K562 (cell line): ENCODE measurements at regions not wholly inside any gene's neighbourhood (a gene's known extent, or its start where the extent isn't known, plus 50 kb on each side); places are given as distances from the start of the nearest gene placed in this dataset.

ENCODE experiments used
- ATAC-seq: fragments of 200-7000 bp; cut with Tn5 transposase; 3 replicates; pipeline ENCODE4 v1.9.1; 2020; ENCODE audit warnings: moderate library complexity
- BruUV-seq: library from RNA; stranded (reverse); fragments of 400-500 nt; replicated peaks from 2 replicates; lab custom pipeline; 2021; lab: Mats Ljungman, UMichigan
- CTCF ChIA-PET: fragments of 300-600 bp; formaldehyde crosslinking; extraction: SDS; loops from one replicate; lab custom pipeline; 2021; ENCODE audit warnings: low intra/inter-chr PET ratio; lab: Yijun Ruan, JAX
- POLR2A ChIA-PET: fragments of 300-600, 350-650 bp; sonication (Branson Sonifier 250); formaldehyde crosslinking; extraction: SDS; loops from one replicate; lab custom pipeline; 2021; ENCODE audit warnings: antibody characterized with exemption, inconsistent platforms; lab: Yijun Ruan, JAX
- DNase-seq, 4 experiments: peaks; one replicate each; pipeline versions ENCODE4 v3.0.0 to v3.0.0-alpha.2; 2011 to 2018; ENCODE audit warnings: low spot score in 3 of 4, mixed read lengths in 3 of 4; ENCODE audit errors: extremely low read depth in 1 of 4
- FAIRE-seq: peaks from 2 replicates; lab custom pipeline; 2011; peaks lifted over from hg19 to GRCh38; lab: Jason Lieb, UNC
- H2AFZ ChIP-seq: 2 replicates; pipeline ENCODE4 v1.6.0; 2011; ENCODE audit warnings: low read depth, low read length, control low read depth, inconsistent platforms
- H3K27ac ChIP-seq: fragments of 200-600 bp; 3 replicates; pipeline ENCODE4 v1.8.0; 2011; ENCODE audit warnings: low read depth, mild to moderate bottlenecking, control low read depth, inconsistent platforms, low read length, moderate library complexity, mixed read lengths; ENCODE audit errors: extremely low read depth
- H3K27me3 ChIP-seq, 2 experiments: fragments of 300-600 bp in 1 of 2; 2 replicates in 1 of 2; 3 replicates in 1 of 2; pipeline versions ENCODE4 v1.6.0 to v1.8.0; 2011; ENCODE audit warnings: inconsistent platforms in 2 of 2, low read length in 2 of 2, mild to moderate bottlenecking in 1 of 2, mixed read lengths in 1 of 2, moderate library complexity in 1 of 2; ENCODE audit not compliant: control insufficient read depth in 2 of 2, insufficient read depth in 2 of 2
- H3K36me3 ChIP-seq: fragments of 300-600 bp; 3 replicates; pipeline ENCODE4 v1.8.0; 2011; ENCODE audit warnings: mild to moderate bottlenecking, low read length, inconsistent platforms; ENCODE audit not compliant: control insufficient read depth, insufficient read depth
- H3K4me1 ChIP-seq, 2 experiments: fragments of 200-600 bp in 1 of 2; replicated peaks in 1 of 2; 2 replicates in 1 of 2; 3 replicates in 1 of 2; pipeline versions ENCODE4 v1.5.1 to v1.8.0; 2011; ENCODE audit warnings: inconsistent platforms in 2 of 2, low read length in 2 of 2, mild to moderate bottlenecking in 1 of 2, mixed read lengths in 1 of 2, moderate library complexity in 1 of 2; ENCODE audit not compliant: control insufficient read depth in 2 of 2, insufficient read depth in 2 of 2
- H3K4me2 ChIP-seq: 2 replicates; pipeline ENCODE4 v1.6.1; 2011; ENCODE audit warnings: low read length, control low read depth, inconsistent platforms, mixed read lengths; ENCODE audit not compliant: insufficient read depth
- H3K4me3 ChIP-seq: fragments of 200-600 bp; sonication (generic), shearing (Covaris generic); 2 replicates; pipeline ENCODE4 v1.5.1; 2016; ENCODE audit warnings: control low read depth, inconsistent platforms
- H3K79me2 ChIP-seq: fragments of 200-600 bp; 3 replicates; pipeline ENCODE4 v1.8.0; 2011; ENCODE audit warnings: low read length, inconsistent platforms; ENCODE audit not compliant: control insufficient read depth, insufficient read depth
- H3K9ac ChIP-seq, 2 experiments: 2 replicates each; pipeline versions ENCODE4 v1.6.0 to v1.6.1; 2011; ENCODE audit warnings: low read depth in 2 of 2, low read length in 2 of 2, control low read depth in 1 of 2, inconsistent platforms in 1 of 2, mild to moderate bottlenecking in 1 of 2, mixed read lengths in 1 of 2; ENCODE audit not compliant: insufficient read depth in 1 of 2
- H3K9me1 ChIP-seq: one replicate; pipeline ENCODE4 v1.6.0; 2011; ENCODE audit warnings: inconsistent platforms, mild to moderate bottlenecking, low read length, moderate library complexity; ENCODE audit not compliant: control insufficient read depth, insufficient read depth
- H3K9me3 ChIP-seq: replicated peaks from 2 replicates; pipeline ENCODE4 v1.5.1; 2011; ENCODE audit warnings: low read depth, low read length, inconsistent platforms; ENCODE audit not compliant: control insufficient read depth, insufficient read depth
- H4K20me1 ChIP-seq: replicated peaks from 2 replicates; pipeline ENCODE4 v1.6.1; 2011; ENCODE audit warnings: low read length, inconsistent platforms, mixed read lengths; ENCODE audit not compliant: control insufficient read depth, insufficient read depth
- ARID1B ChIP-seq: fragments of 450-650 bp; IDR thresholded peaks from 2 replicates; pipeline ENCODE4 v1.6.1; 2016; ENCODE audit warnings: antibody characterized with exemption, mild to moderate bottlenecking, inconsistent platforms
- DDX20 ChIP-seq: fragments of 450-650 bp; IDR thresholded peaks from 2 replicates; pipeline ENCODE4 v1.6.1; 2016; ENCODE audit warnings: missing genetic modification characterization, low read depth, mild to moderate bottlenecking, missing compliant biosample characterization, moderate library complexity
- DPF2 ChIP-seq: fragments of 450-650 bp; IDR thresholded peaks from 2 replicates; pipeline ENCODE4 v1.6.1; 2016
- ELF4 ChIP-seq: fragments of 450-650 bp; formaldehyde crosslinking; IDR thresholded peaks from 2 replicates; pipeline ENCODE4 v1.4.0; 2022; ENCODE audit warnings: missing genetic modification characterization
- EP400 ChIP-seq: fragments of 450-650 bp; IDR thresholded peaks from 2 replicates; pipeline ENCODE4 v1.6.1; 2017; ENCODE audit warnings: antibody characterized with exemption, mild to moderate bottlenecking, moderate library complexity
- HNRNPLL ChIP-seq: fragments of 200-400 bp; formaldehyde crosslinking; IDR thresholded peaks from 2 replicates; pipeline ENCODE4 v1.6.1; 2017; ENCODE audit warnings: low read length, low read depth, mild to moderate bottlenecking; ENCODE audit not compliant: poor library complexity, severe bottlenecking
- L3MBTL2 ChIP-seq: fragments of 450-650 bp; IDR thresholded peaks from 2 replicates; pipeline ENCODE4 v1.6.1; 2016; ENCODE audit warnings: mild to moderate bottlenecking, moderate library complexity
- OTX1 ChIP-seq: fragments of 450-650 bp; formaldehyde crosslinking; IDR thresholded peaks from 2 replicates; pipeline ENCODE4 v1.4.0; 2022; ENCODE audit warnings: mild to moderate bottlenecking
- PHB ChIP-seq: fragments of 250-450 bp; sonication (Bioruptor Pico); IDR thresholded peaks from 2 replicates; pipeline ENCODE4 v1.5.0; 2021
- PHF21A ChIP-seq: fragments of 450-650 bp; IDR thresholded peaks from 2 replicates; pipeline ENCODE4 v1.6.1; 2017; ENCODE audit warnings: low read depth, borderline replicate concordance
- RBFOX2 ChIP-seq: fragments of 200-400 bp; formaldehyde crosslinking; IDR thresholded peaks from 2 replicates; pipeline ENCODE4 v1.6.1; 2017; ENCODE audit warnings: low read depth, mild to moderate bottlenecking, low read length, moderate library complexity
- RBM34 ChIP-seq: fragments of 200-400 bp; formaldehyde crosslinking; IDR thresholded peaks from 2 replicates; pipeline ENCODE4 v1.6.1; 2018; ENCODE audit warnings: low read length, borderline replicate concordance; ENCODE audit not compliant: insufficient read depth
- SOX6 ChIP-seq: fragments of 450-650 bp; IDR thresholded peaks from 2 replicates; pipeline ENCODE4 v1.6.1; 2014; ENCODE audit warnings: mild to moderate bottlenecking
- TEAD4 ChIP-seq, 2 experiments: sonication (generic) in 1 of 2; formaldehyde crosslinking in 1 of 2; IDR thresholded peaks; 2 replicates each; pipeline versions ENCODE4 v1.6.1 to v1.8.0; 2012 to 2022; ENCODE audit warnings: borderline replicate concordance in 1 of 2, inconsistent platforms in 1 of 2, low read length in 1 of 2, mild to moderate bottlenecking in 1 of 2, missing genetic modification reagents in 1 of 2
- ZBTB8A ChIP-seq: fragments of 450-650 bp; IDR thresholded peaks from 2 replicates; pipeline ENCODE4 v1.6.1; 2018; ENCODE audit warnings: mild to moderate bottlenecking, moderate library complexity; ENCODE audit not compliant: partially characterized antibody
- WGBS: fragments of 100-300 bp; shearing (Covaris generic); methylation state at CpG from one replicate; pipeline ENCODE4 v1.1.6; 2016; ENCODE audit warnings: low coverage, mixed read lengths; ENCODE audit not compliant: insufficient coverage; ENCODE audit errors: missing lambda C conversion rate; 5-methylcytosine and 5-hydroxymethylcytosine counted together
- in situ Hi-C: fragments of 300-500 bp; cut with MboI; formaldehyde crosslinking; loops from 4 replicates; pipeline ENCODE4 v1.15.0; 2018; ENCODE audit warnings: inconsistent platforms, mixed read lengths
- intact Hi-C: fragments of 100-400 bp; cut with micrococcal nuclease; formaldehyde crosslinking; loops from 2 replicates; pipeline ENCODE4 v1.14.2; 2022
- TF ChIP-seq, protein P1 (sequence below), 2 experiments: fragments of 450-650 bp in 1 of 2; IDR thresholded peaks; 2 replicates each; pipeline ENCODE4 v1.6.1; 2011 to 2017; ENCODE audit warnings: low read depth in 2 of 2, antibody characterized with exemption in 1 of 2, borderline replicate concordance in 1 of 2, low read length in 1 of 2, mild to moderate bottlenecking in 1 of 2, mixed read lengths in 1 of 2; ENCODE audit not compliant: control insufficient read depth in 1 of 2
- TF ChIP-seq, protein P2 (sequence below): fragments of 250-450 bp; sonication (Bioruptor Pico); IDR thresholded peaks from 2 replicates; pipeline ENCODE4 v1.8.0; 2021; ENCODE audit warnings: mild to moderate bottlenecking, moderate library complexity
- TF ChIP-seq, protein P3 (sequence below): fragments of 250-450 bp; sonication (Bioruptor Pico); IDR thresholded peaks from 2 replicates; pipeline ENCODE4 v1.8.0; 2021; ENCODE audit warnings: borderline replicate concordance, mild to moderate bottlenecking, moderate library complexity; ENCODE audit not compliant: poor library complexity, severe bottlenecking

- Histone ChIP-seq H3K27ac (no peak overlapping the region), H3K4me1 (peaks cover 2 to 6% of the 10 kb centered on the region in 2 experiments; a peak in 3 of 5 replicates), H3K9me3 (no peaks in the 10 kb centered on the region), H3K4me2 (no peak overlapping the region), H3K36me3 (no peaks in the 10 kb centered on the region), H3K4me3 (no peak overlapping the region), H3K79me2 (no peaks in the 10 kb centered on the region), H3K9ac (no peak overlapping the region), H3K27me3 (no peaks in the 10 kb centered on the region), H2AFZ (no peak overlapping the region), H3K9me1 (no peaks in the 10 kb centered on the region), H4K20me1 (no peaks in the 10 kb centered on the region)
- ATAC-seq, result no peak; the same call in 1 of the 3 replicates
- ChIA-PET CTCF (no interaction called here), POLR2A (no interaction called here)
- intact Hi-C loops (no loop called here), in situ Hi-C loops (no loop called here)
- WGBS, result 4% methylated on average over 20 of the region's 20 CpGs
- FAIRE-seq, result no peak
- no peak for DNase-seq
- no TSS peak for BruUV-seq
- TF ChIP-seq, protein P1, sequence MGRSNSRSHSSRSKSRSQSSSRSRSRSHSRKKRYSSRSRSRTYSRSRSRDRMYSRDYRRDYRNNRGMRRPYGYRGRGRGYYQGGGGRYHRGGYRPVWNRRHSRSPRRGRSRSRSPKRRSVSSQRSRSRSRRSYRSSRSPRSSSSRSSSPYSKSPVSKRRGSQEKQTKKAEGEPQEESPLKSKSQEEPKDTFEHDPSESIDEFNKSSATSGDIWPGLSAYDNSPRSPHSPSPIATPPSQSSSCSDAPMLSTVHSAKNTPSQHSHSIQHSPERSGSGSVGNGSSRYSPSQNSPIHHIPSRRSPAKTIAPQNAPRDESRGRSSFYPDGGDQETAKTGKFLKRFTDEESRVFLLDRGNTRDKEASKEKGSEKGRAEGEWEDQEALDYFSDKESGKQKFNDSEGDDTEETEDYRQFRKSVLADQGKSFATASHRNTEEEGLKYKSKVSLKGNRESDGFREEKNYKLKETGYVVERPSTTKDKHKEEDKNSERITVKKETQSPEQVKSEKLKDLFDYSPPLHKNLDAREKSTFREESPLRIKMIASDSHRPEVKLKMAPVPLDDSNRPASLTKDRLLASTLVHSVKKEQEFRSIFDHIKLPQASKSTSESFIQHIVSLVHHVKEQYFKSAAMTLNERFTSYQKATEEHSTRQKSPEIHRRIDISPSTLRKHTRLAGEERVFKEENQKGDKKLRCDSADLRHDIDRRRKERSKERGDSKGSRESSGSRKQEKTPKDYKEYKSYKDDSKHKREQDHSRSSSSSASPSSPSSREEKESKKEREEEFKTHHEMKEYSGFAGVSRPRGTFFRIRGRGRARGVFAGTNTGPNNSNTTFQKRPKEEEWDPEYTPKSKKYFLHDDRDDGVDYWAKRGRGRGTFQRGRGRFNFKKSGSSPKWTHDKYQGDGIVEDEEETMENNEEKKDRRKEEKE (IDR thresholded peaks at IDR 0.05; ENCODE audit: borderline replicate concordance in 1 of 2, control insufficient read depth in 1 of 2, low read depth in 2 of 2, low read length in 1 of 2), result no peak
- TF ChIP-seq, protein P2, sequence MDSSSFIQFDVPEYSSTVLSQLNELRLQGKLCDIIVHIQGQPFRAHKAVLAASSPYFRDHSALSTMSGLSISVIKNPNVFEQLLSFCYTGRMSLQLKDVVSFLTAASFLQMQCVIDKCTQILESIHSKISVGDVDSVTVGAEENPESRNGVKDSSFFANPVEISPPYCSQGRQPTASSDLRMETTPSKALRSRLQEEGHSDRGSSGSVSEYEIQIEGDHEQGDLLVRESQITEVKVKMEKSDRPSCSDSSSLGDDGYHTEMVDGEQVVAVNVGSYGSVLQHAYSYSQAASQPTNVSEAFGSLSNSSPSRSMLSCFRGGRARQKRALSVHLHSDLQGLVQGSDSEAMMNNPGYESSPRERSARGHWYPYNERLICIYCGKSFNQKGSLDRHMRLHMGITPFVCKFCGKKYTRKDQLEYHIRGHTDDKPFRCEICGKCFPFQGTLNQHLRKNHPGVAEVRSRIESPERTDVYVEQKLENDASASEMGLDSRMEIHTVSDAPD (CRISPR knock-in tag), result no peak
- peak; percentile 71; the same call in 1 of the 2 replicates for TF ChIP-seq L3MBTL2
- TF ChIP-seq SOX6, result no peak
- 0 out of 2 replicates have a peak, but pooled peaks have one; percentile 59 for TF ChIP-seq OTX1 (CRISPR knock-in tag)
- TF ChIP-seq PHF21A, result no peak
- no peak for TF ChIP-seq DDX20 (tag)
- TF ChIP-seq HNRNPLL, result peak; percentile 12
- TF ChIP-seq ARID1B, result 0 out of 2 replicates have a peak, but pooled peaks have one; percentile 12
- peak; percentile 79; the same call in 1 of the 2 replicates for TF ChIP-seq ELF4
- TF ChIP-seq TEAD4 (IDR thresholded peaks at IDR 0.05; ENCODE audit: low read length), result no peak
- no peak for TF ChIP-seq TEAD4 (CRISPR knock-in tag; IDR thresholded peaks at IDR 0.05; ENCODE audit: borderline replicate concordance)
- no peak for TF ChIP-seq RBM34
- no peak for TF ChIP-seq ZBTB8A
- TF ChIP-seq DPF2, result 0 out of 2 replicates have a peak, but pooled peaks have one; percentile 24
- no peak for TF ChIP-seq PHB (CRISPR knock-in tag)
- no peak for TF ChIP-seq RBFOX2
- TF ChIP-seq, protein P3, sequence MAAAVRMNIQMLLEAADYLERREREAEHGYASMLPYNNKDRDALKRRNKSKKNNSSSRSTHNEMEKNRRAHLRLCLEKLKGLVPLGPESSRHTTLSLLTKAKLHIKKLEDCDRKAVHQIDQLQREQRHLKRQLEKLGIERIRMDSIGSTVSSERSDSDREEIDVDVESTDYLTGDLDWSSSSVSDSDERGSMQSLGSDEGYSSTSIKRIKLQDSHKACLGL (CRISPR knock-in tag), result no peak
- no peak for TF ChIP-seq EP400
Measured at GRCh38 chr1:213727853-213728592, 259.8 kb upstream of the PROX1 start.
